Esophagus squamous epithelium (tissue), 4 donors: ENCODE measurements at regions not wholly inside any gene's neighbourhood (a gene's known extent, or its start where the extent isn't known, plus 50 kb on each side); places are given as distances from the start of the nearest gene placed in this dataset.

ENCODE experiments used
- POLR2A ChIP-seq, 4 donors: fragments of 450-650 bp; IDR thresholded peaks; one replicate each; pipeline ENCODE4 v1.6.1; 2017; ENCODE audit warnings: antibody characterized with exemption in 4 of 4, mild to moderate bottlenecking in 4 of 4, moderate library complexity in 3 of 4
- TF ChIP-seq, protein P1 (sequence below), 6 experiments: fragments of 450-650 bp in 4 of 6; fragments of 200-600 bp in 2 of 6; sonication (generic) in 2 of 6; IDR thresholded peaks; one replicate each; pipeline ENCODE4 v1.5.1; 2016 to 2019; ENCODE audit warnings: antibody characterized with exemption in 6 of 6, mild to moderate bottlenecking in 4 of 6, moderate library complexity in 4 of 6

DNA sequence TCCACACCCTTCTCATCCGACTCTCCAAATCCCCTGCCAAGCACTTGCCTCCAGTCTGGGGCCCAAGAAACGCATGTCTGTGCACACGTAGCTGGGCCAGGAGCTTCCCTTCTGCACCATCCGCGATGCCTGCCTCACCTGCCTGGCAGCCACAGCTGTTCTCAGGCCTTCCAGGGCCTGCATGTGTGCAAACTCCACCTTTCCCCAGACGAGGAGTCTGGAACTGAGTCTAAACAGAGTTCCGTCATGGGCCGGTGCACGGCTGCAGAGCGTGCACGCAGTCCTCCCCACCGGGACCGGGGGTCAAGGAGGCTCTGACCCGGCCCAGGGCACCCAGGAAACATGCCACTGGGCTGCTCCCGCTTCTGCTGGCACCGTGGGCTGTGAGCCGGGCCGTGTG lies 66.8 kb upstream of the SALL3 start:
- TF ChIP-seq, protein P1, sequence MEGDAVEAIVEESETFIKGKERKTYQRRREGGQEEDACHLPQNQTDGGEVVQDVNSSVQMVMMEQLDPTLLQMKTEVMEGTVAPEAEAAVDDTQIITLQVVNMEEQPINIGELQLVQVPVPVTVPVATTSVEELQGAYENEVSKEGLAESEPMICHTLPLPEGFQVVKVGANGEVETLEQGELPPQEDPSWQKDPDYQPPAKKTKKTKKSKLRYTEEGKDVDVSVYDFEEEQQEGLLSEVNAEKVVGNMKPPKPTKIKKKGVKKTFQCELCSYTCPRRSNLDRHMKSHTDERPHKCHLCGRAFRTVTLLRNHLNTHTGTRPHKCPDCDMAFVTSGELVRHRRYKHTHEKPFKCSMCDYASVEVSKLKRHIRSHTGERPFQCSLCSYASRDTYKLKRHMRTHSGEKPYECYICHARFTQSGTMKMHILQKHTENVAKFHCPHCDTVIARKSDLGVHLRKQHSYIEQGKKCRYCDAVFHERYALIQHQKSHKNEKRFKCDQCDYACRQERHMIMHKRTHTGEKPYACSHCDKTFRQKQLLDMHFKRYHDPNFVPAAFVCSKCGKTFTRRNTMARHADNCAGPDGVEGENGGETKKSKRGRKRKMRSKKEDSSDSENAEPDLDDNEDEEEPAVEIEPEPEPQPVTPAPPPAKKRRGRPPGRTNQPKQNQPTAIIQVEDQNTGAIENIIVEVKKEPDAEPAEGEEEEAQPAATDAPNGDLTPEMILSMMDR (IDR thresholded peaks at IDR 0.05) = no peak
- TF ChIP-seq POLR2A (IDR thresholded peaks at IDR 0.05) = no peak
